Esophagus muscularis mucosa (tissue), 4 donors: ENCODE measurements at regions not wholly inside any gene's neighbourhood (a gene's known extent, or its start where the extent isn't known, plus 50 kb on each side); places are given as distances from the start of the nearest gene placed in this dataset.

Experiments used
- EP300 ChIP-seq: sonication (generic); formaldehyde crosslinking; IDR thresholded peaks from one replicate; pipeline ENCODE4 v1.6.1; 2017; ENCODE audit warnings: antibody characterized with exemption
- POLR2A ChIP-seq: fragments of 450-650 bp; IDR thresholded peaks from one replicate; pipeline ENCODE4 v1.6.1; 2017; ENCODE audit warnings: antibody characterized with exemption, moderate library complexity, mild to moderate bottlenecking, low read depth
- POLR2AphosphoS5 ChIP-seq, 2 donors: sonication (generic); formaldehyde crosslinking; IDR thresholded peaks; one replicate each; pipeline ENCODE4 v1.6.1; 2017; ENCODE audit warnings: antibody characterized with exemption in 2 of 2
- TF ChIP-seq, protein P1 (sequence below), 3 experiments: fragments of 200-600 bp in 2 of 3; fragments of 450-650 bp in 1 of 3; sonication (generic) in 2 of 3; IDR thresholded peaks; one replicate each; pipeline ENCODE4 v1.5.1; 2017 to 2019; ENCODE audit warnings: antibody characterized with exemption in 3 of 3, mild to moderate bottlenecking in 2 of 3, moderate library complexity in 1 of 3

DNA sequence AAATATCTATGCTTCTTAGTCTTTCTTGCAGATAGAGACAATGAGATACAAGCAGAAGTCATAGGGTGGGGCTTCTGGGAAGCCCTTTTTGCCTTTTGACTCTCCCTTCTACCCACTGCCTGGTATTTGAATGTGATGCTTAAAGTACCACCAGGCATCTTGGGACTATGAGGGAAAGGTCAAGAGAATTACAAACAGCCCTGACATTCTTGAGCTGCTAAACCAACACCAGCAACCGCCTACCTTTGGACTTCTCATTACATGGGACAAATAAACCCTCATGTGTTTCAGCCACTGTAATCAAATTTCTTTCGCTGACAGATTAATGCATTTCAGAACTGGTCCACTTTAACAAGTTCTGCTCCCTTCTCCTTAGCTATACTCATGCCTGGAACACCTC, 112.8 kb downstream of the LUZP4 start:
- TF ChIP-seq, protein P1, sequence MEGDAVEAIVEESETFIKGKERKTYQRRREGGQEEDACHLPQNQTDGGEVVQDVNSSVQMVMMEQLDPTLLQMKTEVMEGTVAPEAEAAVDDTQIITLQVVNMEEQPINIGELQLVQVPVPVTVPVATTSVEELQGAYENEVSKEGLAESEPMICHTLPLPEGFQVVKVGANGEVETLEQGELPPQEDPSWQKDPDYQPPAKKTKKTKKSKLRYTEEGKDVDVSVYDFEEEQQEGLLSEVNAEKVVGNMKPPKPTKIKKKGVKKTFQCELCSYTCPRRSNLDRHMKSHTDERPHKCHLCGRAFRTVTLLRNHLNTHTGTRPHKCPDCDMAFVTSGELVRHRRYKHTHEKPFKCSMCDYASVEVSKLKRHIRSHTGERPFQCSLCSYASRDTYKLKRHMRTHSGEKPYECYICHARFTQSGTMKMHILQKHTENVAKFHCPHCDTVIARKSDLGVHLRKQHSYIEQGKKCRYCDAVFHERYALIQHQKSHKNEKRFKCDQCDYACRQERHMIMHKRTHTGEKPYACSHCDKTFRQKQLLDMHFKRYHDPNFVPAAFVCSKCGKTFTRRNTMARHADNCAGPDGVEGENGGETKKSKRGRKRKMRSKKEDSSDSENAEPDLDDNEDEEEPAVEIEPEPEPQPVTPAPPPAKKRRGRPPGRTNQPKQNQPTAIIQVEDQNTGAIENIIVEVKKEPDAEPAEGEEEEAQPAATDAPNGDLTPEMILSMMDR (IDR thresholded peaks at IDR 0.05), result no peak
- no peak for TF ChIP-seq POLR2A
- no peak for TF ChIP-seq POLR2AphosphoS5 (IDR thresholded peaks at IDR 0.05)
- TF ChIP-seq EP300, result no peak
